ENCODE measurements at regions not wholly inside any gene's neighbourhood (a gene's known extent, or its start where the extent isn't known, plus 50 kb on each side); places are given as distances from the start of the nearest gene placed in this dataset.
"Not testable (repeated sequence)": the region's sequence is repeated elsewhere in the genome, so short reads cannot be mapped to it uniquely, and the experiment has no call there.

GRCh38 chr4:159950707-159951106 lies 847.8 kb downstream of the RAPGEF2 start:
- no peak for DNase-seq

- DNase-seq, result no peak
Measured at GRCh38 chr4:159966746-159967145, 863.9 kb downstream of the RAPGEF2 start.

- DNase-seq, result not testable (repeated sequence)
Measured at GRCh38 chr4:159976871-159977482, 874.1 kb downstream of the RAPGEF2 start.

- DNase-seq, result no peak
Measured at GRCh38 chr4:159977907-159978617, 875.2 kb downstream of the RAPGEF2 start.

GRCh38 chr4:159979351-159979750 lies 876.5 kb downstream of the RAPGEF2 start:
- no peak for DNase-seq

GRCh38 chr4:159979953-159980352 lies 877.1 kb downstream of the RAPGEF2 start:
- DNase-seq, result no peak

GRCh38 chr4:159980826-159981468 lies 878.1 kb downstream of the RAPGEF2 start:
- no peak for DNase-seq

- no peak for DNase-seq
Measured at GRCh38 chr4:159981469-159981856, 878.6 kb downstream of the RAPGEF2 start.

- DNase-seq, result no peak
Measured at GRCh38 chr4:159983082-159983481, 880.2 kb downstream of the RAPGEF2 start.

GRCh38 chr4:160009656-160010493 lies 907.0 kb downstream of the RAPGEF2 start:
- no peak for DNase-seq

- no peak for DNase-seq
Measured at GRCh38 chr4:160019936-160020335, 917.1 kb downstream of the RAPGEF2 start.

GRCh38 chr4:160020804-160021203 lies 917.9 kb downstream of the RAPGEF2 start:
- DNase-seq, result no peak

- DNase-seq, result no peak
Measured at GRCh38 chr4:160021870-160022269, 919.0 kb downstream of the RAPGEF2 start.

GRCh38 chr4:160026721-160027120 lies 923.8 kb downstream of the RAPGEF2 start:
- no peak for DNase-seq

- DNase-seq, result no peak
Measured at GRCh38 chr4:160034501-160034900, 931.6 kb downstream of the RAPGEF2 start.

GRCh38 chr4:160038615-160039014 lies 935.7 kb downstream of the RAPGEF2 start:
- DNase-seq, result no peak

GRCh38 chr4:160044693-160045092 lies 941.8 kb downstream of the RAPGEF2 start:
- DNase-seq, result no peak

- DNase-seq, result no peak
Measured at GRCh38 chr4:160082432-160083207, 979.7 kb downstream of the RAPGEF2 start.

- no peak for DNase-seq
Measured at GRCh38 chr4:160091631-160092030, 988.8 kb downstream of the RAPGEF2 start.

GRCh38 chr4:160100316-160100715 lies 997.4 kb downstream of the RAPGEF2 start:
- no peak for DNase-seq

- DNase-seq, result no peak
Measured at GRCh38 chr4:160110891-160111290, 1008.0 kb downstream of the RAPGEF2 start.

- no peak for DNase-seq
Measured at GRCh38 chr4:160117686-160118085, 1014.8 kb downstream of the RAPGEF2 start.
